GM21786 (cell line): ENCODE measurements at regions not wholly inside any gene's neighbourhood (a gene's known extent, or its start where the extent isn't known, plus 50 kb on each side); places are given as distances from the start of the nearest gene placed in this dataset.
"Not testable (repeated sequence)": the region's sequence is repeated elsewhere in the genome, so short reads cannot be mapped to it uniquely, and the experiment has no call there.

Source experiments
- ATAC-seq: cut with Tn5 transposase; IDR thresholded peaks from one replicate; pipeline ENCODE4 v1.9.1; 2021; ENCODE audit not compliant: unreplicated experiment

GRCh38 chr16:52386694-52387093 lies 160.2 kb downstream of the TOX3 start:
- no peak for ATAC-seq

DNA sequence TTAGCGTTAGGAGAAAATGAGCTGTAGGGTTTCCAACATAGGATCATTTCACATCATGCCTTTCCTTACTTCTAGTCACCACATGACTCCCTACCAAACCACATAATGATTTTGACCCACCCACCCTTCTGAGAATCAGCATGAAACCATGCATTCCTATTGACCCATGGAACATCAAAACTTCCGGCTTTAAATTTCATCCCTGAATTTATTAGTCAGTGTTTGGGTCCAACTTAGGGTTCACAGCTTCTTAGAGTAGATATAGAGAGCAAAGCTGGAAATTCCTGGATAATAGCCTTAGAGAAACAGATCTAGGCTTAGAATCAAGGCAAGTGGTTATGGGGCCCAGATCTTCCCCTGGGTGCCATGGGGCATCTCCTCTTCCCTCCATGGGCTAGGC lies 162.6 kb downstream of the TOX3 start:
- ATAC-seq: no peak

DNA sequence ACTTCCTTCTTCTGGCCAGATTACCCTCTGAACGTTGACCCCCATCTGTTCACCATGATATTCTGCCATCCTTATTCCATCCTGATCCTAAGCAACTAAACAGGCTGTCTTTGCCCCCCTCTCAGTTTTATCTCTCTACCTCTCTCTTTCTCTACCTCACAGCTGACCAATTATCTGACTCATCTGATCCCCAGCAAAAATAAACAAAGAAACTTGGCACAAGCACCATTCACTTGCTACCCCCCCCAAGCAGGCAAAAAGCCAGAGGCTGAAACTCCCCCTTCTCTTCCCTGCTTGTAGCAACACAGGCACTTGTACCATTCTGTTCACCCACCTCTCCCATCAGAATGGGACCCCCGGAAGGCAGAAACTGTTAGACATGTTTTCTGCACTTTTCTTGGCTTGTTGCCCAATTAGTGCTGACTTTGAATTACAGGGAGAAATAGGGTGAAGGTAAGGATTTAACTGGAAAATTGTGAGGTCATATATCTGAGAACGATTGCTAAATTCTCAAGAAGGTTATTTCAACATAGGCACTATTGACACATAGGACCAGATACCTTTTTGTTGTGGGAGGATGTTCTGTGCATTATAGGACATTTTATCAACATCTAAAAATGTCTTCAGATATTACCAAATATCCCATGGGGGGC lies 163.2 kb downstream of the TOX3 start:
- ATAC-seq: no peak

- ATAC-seq: no peak
Measured at GRCh38 chr16:52383119-52383518, 163.8 kb downstream of the TOX3 start.

DNA sequence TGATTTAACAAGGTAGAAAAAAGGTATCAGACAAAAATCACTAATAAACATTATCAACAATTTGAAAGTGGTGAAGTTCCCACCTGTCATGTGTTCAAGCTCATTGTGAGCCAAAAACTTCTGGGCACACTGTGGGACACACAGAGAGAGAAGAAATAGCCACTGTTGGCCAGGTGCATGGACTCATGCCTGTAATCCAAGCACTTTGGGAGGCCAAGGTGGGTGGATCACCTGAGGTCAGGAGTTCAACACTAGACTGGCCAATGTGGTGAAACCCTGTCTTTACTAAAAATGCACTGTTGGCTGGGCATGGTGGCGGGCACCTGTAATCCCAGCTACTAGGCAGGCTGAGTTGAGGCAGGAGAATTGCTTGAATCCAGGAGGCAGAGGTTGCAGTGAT lies 167.4 kb downstream of the TOX3 start:
- ATAC-seq: no peak

- no peak for ATAC-seq
Measured at GRCh38 chr16:52376676-52377280, 170.2 kb downstream of the TOX3 start.

DNA sequence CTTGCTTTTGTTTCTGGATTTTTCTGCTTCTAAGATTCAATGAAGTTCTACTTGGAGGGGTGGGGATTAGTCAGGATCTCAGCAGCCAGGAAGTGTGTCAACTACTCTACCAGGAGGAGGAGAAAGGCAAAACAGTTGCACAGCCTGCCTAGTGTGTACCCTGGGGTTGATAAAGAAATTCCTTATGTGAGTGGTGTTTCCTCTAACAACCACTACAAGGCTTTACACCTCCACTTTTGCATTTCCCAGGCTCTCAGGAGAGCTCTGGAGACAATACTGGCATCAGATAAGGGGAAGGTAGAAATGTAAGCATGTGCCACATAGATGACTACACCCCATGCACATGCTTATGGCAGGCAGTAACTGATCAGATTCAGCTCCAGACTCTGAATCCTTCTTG lies 174.6 kb downstream of the TOX3 start:
- no peak for ATAC-seq

- no peak for ATAC-seq
Measured at GRCh38 chr16:52368859-52369258, 178.1 kb downstream of the TOX3 start.

DNA sequence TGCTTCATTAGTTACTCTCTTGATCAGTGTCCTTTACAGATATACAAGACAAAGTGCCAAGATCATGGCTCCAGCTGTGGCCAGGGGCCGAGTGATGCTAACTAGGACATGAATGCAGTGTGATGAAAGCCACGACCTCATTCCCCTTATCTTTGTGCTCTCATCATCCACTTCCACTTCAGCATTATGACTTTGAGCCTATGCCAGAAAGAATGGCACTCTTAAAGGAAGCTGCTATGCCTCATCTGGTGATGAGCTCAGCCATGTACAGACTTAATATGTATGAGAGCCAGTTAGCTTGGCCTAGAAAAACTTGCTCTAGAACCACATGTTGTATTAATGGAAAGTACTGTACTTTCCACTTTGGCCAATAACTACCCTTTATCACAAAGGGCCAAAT lies 179.1 kb downstream of the TOX3 start:
- no peak for ATAC-seq

DNA sequence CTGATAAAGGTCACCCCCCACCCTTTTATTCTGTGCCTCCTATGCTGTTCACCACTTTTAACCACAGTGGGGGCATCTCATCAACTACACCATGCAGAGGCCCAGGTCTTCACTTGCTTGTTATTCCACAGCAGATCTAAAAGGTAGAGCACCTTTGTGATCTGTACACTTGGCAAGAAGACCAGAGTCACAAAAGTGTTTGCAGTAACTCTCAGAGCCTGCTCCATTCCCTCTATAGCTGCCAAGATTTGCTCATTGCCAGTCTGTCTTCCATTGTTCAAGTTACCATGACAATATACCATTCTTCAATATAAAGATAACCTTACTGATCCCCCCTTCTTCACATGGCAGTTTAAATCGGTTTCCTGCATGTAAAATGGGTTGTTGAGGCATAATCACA lies 180.0 kb downstream of the TOX3 start:
- ATAC-seq: no peak

DNA sequence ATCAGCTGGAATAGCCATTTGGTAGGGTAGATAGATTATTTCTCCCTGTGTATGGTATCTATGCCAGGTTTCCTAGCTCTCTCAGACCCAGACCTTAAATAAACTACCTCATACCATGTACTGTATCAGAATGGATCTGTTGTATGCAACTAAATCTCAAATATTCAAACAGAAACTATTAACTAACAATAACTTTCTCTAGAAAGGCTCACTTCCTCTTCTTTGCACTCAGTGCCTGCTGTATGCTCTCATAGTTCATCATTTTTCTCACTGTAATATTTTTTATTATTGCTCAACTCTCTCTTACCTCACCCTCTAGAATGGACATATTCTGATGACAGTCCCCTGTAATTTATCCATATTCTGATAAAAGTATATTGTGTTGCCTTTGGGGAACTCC lies 182.4 kb downstream of the TOX3 start:
- no peak for ATAC-seq

- no peak for ATAC-seq
Measured at GRCh38 chr16:52363082-52363481, 183.9 kb downstream of the TOX3 start.

- ATAC-seq: no peak
Measured at GRCh38 chr16:52357711-52358110, 189.2 kb downstream of the TOX3 start.

- no peak for ATAC-seq
Measured at GRCh38 chr16:52353249-52353648, 193.7 kb downstream of the TOX3 start.

GRCh38 chr16:52351451-52351850 lies 195.5 kb downstream of the TOX3 start:
- no peak for ATAC-seq

- ATAC-seq: no peak
Measured at GRCh38 chr16:52350031-52350642, 196.8 kb downstream of the TOX3 start.

GRCh38 chr16:52346709-52347108 lies 200.2 kb downstream of the TOX3 start:
- ATAC-seq: no peak

GRCh38 chr16:52333673-52334072 lies 213.3 kb downstream of the TOX3 start:
- ATAC-seq: not testable (repeated sequence)

- ATAC-seq: no peak
Measured at GRCh38 chr16:52320930-52321439, 226.0 kb downstream of the TOX3 start.

GRCh38 chr16:52318302-52319009 lies 228.5 kb downstream of the TOX3 start:
- no peak for ATAC-seq

- ATAC-seq: no peak
Measured at GRCh38 chr16:52316241-52316640, 230.7 kb downstream of the TOX3 start.

DNA sequence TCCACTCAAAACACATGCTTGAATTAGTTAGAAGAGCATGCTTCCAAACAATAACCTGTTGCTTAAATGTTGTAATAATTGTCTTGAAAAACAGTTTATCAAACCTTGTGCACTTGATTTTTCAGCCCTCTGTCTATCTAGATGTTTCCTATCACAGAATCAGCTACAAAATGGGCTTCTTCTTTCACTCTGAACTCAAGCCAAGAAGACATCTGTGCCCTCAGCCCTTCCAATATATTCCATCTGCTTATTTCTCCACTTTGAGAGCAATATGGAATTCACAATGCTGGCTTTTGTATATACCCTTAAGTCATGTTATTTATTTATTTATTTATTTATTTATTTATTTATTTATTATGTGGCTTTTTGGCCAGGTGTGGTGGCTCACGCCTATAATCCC lies 234.2 kb downstream of the TOX3 start:
- ATAC-seq: no peak
